ENCODE measurements at regions not wholly inside any gene's neighbourhood (a gene's known extent, or its start where the extent isn't known, plus 50 kb on each side); places are given as distances from the start of the nearest gene placed in this dataset.
A peak's percentile ranks its signal among the peaks of the same experiment; 100 is the strongest.

DNA sequence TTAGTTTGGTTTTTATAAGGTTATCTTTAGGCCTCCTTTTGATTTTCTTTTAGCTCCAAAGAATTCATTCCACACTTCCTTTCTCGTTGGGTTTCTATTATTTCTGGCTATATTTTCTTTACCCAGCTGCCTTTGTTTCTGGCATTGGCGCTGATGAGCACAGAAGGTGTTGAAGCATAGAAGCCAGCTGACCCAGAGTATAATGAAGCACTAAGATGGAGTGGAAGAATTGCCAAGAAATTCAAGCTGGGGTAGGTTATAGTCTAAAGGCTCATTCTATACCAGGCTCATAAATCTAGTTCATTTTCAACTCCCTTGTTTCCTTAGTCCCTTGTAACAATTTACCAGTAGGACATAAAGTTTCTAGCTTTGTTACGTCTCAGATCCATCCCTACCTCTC lies 169.5 kb downstream of the HRH4 start:
- WGBS, 2 donors = 65 to 69% methylated on average over 3 of the region's 3 CpGs
- Histone ChIP-seq H3K4me1 (peaks cover 15% of the 10 kb centered on the region), H3K4me3 (no peak overlapping the region)

GRCh38 chr18:24630346-24630880 lies 170.0 kb downstream of the HRH4 start:
- WGBS, 2 donors = 74 to 83% methylated on average over 10 of the region's 10 CpGs
- Histone ChIP-seq H3K27me3 (no peaks in the 10 kb centered on the region), H3K4me3 (no peak overlapping the region), H3K27ac (peak overlapping the region in 1 of 2 donors; percentile 50), H3K9me3 (no peaks in the 10 kb centered on the region), H3K4me1 (peaks cover 15% of the 10 kb centered on the region), H3K36me3 (ENCODE audit: low read depth, missing control alignments) (no peaks in the 10 kb centered on the region)
- TF ChIP-seq POLR2A (IDR thresholded peaks at IDR 0.05) (no peak), CTCF (IDR thresholded peaks at IDR 0.05) (no peak)
- intact Hi-C loops (cut with DNase I; ENCODE audit: low total_unique reads) = no loop called here
- no peak for DNase-seq

More for the DNA sequence above, 169.5 kb downstream of the HRH4 start:
- Histone ChIP-seq H3K36me3 (ENCODE audit: low read depth, missing control alignments) (no peaks in the 10 kb centered on the region), H3K27ac (peak overlapping the region in 1 of 2 donors; percentile 50), H3K9me3 (no peaks in the 10 kb centered on the region), H3K27me3 (no peaks in the 10 kb centered on the region)
- TF ChIP-seq CTCF (IDR thresholded peaks at IDR 0.05) (no peak), POLR2A (IDR thresholded peaks at IDR 0.05) (no peak)
- intact Hi-C loops (cut with DNase I; ENCODE audit: low total_unique reads) = no loop called here
- no peak for DNase-seq

DNA sequence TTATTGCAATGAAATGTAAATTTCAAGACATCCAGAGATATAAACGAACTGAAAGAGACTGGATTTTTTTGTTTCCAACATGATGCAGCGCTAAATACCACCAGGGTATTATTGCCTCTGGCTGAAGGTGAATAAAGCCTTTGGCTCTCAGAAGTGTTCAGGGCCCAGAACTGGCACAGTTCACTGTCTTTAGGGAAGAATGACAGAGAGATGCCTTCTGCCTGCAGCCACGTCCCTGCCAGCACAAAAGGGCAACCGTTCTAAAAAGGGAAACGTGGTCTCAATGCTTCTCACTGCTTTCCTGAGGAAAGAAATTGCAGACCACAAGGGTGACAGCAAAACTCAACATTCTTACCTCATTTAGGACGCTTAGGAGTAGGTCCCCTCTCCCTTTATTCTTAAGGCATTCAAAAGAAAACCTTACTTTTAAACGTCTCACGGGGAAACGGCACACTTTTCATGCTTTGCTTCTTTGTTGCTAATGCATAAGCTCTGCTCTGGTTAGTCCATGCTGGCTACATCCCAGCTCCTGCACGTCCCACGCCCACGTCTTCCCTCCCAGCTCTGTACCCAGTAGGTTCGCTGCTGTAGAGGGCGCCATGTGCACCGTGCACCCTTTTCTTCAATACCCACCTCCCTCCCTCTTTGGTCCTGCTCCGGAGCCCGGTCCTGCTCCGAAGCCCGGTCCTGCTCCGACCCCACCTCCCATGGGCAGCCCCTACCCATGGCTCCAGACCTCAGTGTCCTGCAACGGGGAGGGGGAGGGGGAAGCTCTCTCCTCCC lies 171.0 kb downstream of the HRH4 start:
- WGBS, 2 donors = 19 to 36% methylated on average over 21 of the region's 21 CpGs
- Histone ChIP-seq H3K9me3 (no peaks in the 10 kb centered on the region), H3K27ac (peak overlapping the region in 1 of 2 donors; percentile 24), H3K36me3 (ENCODE audit: low read depth, missing control alignments) (no peaks in the 10 kb centered on the region), H3K4me3 (peak overlapping the region; percentile 6 to 15), H3K27me3 (no peaks in the 10 kb centered on the region), H3K4me1 (peaks cover 15% of the 10 kb centered on the region)
- peak; percentile 80 for DNase-seq
- TF ChIP-seq POLR2A (IDR thresholded peaks at IDR 0.05) = no peak
- TF ChIP-seq CTCF (IDR thresholded peaks at IDR 0.05) = no peak
- intact Hi-C loops (cut with DNase I; ENCODE audit: low total_unique reads) = no loop called here

DNA sequence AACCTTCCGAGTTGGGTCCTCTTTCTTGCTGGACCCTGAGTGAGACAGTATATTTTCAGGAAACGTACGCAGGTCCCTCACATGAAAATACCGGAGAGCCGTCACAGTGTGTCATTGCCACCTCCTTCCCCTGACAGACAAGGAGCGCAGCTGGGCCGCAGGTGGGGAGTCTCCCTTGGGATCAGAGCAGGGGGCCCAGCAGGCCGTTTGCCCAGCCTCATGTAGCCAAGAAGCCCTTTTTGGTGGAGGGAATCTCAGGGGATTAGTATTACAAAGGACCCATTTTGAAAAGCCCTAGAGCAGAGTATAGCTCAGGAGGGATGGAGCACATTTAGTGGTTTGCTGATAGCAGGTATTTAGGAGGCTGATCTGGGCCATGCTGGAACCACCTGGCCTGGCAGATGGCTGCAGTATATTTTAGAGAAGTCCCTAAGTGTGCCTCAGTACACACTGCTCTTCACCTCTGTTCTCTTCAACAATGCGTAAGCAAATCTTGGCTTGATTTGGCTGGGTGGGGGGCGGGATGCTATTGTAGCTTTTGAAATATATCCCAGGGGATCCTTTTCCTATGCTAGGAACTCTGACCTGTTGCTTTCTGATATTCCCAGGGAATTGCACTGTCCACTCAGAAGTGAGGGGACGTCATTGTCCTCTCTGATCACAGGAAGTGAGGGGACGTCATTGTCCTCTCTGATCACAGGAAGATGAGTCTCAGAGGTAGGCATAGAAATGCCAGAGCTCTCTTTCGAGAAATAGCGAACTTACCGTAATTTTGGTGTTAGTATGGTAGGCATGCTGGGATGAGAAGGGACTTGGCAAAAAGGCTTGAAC lies 171.9 kb downstream of the HRH4 start:
- Histone ChIP-seq H3K9me3 (no peaks in the 10 kb centered on the region), H3K4me1 (peaks cover 15% of the 10 kb centered on the region), H3K4me3 (peak overlapping the region; percentile 6 to 15), H3K27ac (no peak overlapping the region), H3K27me3 (no peaks in the 10 kb centered on the region), H3K36me3 (ENCODE audit: low read depth, missing control alignments) (no peaks in the 10 kb centered on the region)
- no peak for DNase-seq
- intact Hi-C loops (cut with DNase I; ENCODE audit: low total_unique reads) = no loop called here
- 79 to 83% methylated on average over 14 to 15 of the region's 15 CpGs for WGBS, 2 donors
- TF ChIP-seq CTCF (IDR thresholded peaks at IDR 0.05) (no peak), POLR2A (IDR thresholded peaks at IDR 0.05) (no peak)

All from testis (tissue), 2 donors.